ENCODE measurements at regions not wholly inside any gene's neighbourhood (a gene's known extent, or its start where the extent isn't known, plus 50 kb on each side); places are given as distances from the start of the nearest gene placed in this dataset.

DNA sequence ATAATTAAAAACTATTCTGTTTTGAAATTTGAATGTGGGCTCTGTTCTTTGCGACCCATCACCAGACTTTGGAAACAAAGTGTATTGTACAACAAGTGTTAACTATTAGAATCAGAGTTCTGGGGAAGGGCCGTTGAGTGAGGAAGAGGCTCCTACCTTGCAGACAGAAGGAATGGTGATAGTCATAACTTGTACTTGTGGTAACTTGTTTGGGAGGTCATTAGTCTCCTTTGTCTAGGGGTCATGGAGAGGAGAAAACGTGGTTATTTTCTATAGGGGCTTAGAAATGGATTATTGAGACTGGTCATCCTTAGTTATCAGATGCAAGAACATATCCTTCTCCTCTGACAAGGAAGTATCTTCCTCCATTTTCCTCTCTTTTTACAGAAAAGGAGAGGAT is 174.8 kb downstream of the BMP2 start:
- no peak overlapping the region for H3K4me3 Mint-ChIP-seq
- H3K4me1 Mint-ChIP-seq: no peaks in the 10 kb centered on the region
- H3K36me3 Mint-ChIP-seq: no peaks in the 10 kb centered on the region

DNA sequence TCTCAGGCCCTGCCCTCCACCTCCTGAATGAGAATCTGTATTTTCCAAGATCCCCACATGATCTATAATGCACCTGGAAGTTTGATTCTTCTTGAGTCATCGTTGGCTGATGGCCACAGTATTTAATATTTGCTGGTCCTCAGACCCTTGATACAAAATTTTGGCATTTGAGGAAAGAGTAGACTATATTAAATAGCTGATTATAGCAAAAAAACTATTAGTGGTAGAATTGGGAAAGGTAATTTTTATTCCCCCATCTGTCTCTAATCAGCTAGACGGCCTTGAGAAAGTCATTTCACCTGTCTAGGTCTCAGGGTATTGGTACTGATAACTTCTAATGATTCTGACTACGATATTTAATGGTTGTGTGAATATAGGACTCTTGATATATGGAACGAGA is 176.8 kb downstream of the BMP2 start:
- H3K9me3 Mint-ChIP-seq: peaks cover 0 to 2% (median 0%) of the 10 kb centered on the region in 7 donors
- H3K4me1 Mint-ChIP-seq: no peaks in the 10 kb centered on the region
- H3K4me3 Mint-ChIP-seq: no peak overlapping the region
- H3K36me3 Mint-ChIP-seq: no peaks in the 10 kb centered on the region
- ATAC-seq (ENCODE audit: low read depth in 2 of 2): no peak
- no peaks in the 10 kb centered on the region for H3K27me3 Mint-ChIP-seq
- H3K27ac Mint-ChIP-seq: no peak overlapping the region
- no peak for DNase-seq

More for the DNA sequence above, 174.8 kb downstream of the BMP2 start:
- ATAC-seq (ENCODE audit: low read depth in 2 of 2): no peak
- Mint-ChIP-seq H3K27ac (no peak overlapping the region), H3K27me3 (peaks cover 0 to 5% (median 0%) of the 10 kb centered on the region in 3 donors), H3K9me3 (peaks cover 0 to 5% (median 0%) of the 10 kb centered on the region in 7 donors)
- DNase-seq: no peak

DNA sequence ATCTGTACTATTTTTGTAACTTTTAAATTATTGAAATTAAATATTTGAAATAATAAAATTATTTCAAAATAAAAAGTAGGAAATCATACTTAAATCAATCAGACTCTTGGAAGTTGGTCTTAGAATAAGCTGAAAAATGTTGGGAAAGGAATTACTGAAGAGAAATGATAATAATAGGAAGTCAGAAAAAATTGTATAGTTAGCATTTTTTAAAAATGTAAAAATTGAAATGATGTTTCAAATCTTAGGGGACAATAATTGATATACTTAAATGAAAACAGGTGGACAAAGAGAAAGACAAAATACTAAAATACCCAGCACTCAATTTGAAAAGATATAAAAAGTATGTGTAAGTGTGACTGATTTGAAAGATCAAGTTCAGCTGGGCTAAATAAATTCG is 186.1 kb downstream of the BMP2 start:
- no peaks in the 10 kb centered on the region for H3K27me3 Mint-ChIP-seq
- DNase-seq (no peak), ATAC-seq (ENCODE audit: low read depth in 2 of 2) (no peak)
- H3K36me3 Mint-ChIP-seq: no peaks in the 10 kb centered on the region
- peak overlapping the region in 1 of 6 donors; percentile 22 for H3K27ac Mint-ChIP-seq
- no peaks in the 10 kb centered on the region for H3K4me1 Mint-ChIP-seq
- H3K4me3 Mint-ChIP-seq: no peak overlapping the region
- peaks cover 0 to 18% (median 7%) of the 10 kb centered on the region in 7 donors for H3K9me3 Mint-ChIP-seq

DNA sequence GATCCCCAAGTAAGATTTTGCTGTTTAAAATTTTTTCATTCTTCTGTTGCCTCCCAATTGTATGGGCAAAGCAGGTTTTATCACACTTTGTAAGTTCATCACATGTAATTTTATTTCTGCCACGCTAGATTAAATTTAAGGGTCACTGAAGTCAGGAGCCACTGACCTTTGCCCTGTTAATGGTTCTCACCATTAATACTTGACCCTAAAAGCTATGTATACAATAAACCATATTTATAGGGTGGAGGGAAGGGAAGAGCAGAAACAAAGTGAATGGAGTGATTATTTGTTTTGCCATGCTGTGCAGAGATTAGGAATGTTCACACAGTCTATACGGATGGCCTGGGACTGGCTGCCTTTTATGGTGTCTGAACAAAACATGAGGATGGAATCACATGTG is 186.7 kb downstream of the BMP2 start:
- H3K36me3 Mint-ChIP-seq: no peaks in the 10 kb centered on the region
- no peak for DNase-seq
- no peak overlapping the region for H3K27ac Mint-ChIP-seq
- peaks cover 0 to 18% (median 6%) of the 10 kb centered on the region in 7 donors for H3K9me3 Mint-ChIP-seq
- no peak overlapping the region for H3K4me3 Mint-ChIP-seq
- no peaks in the 10 kb centered on the region for H3K27me3 Mint-ChIP-seq
- no peak for ATAC-seq (ENCODE audit: low read depth in 2 of 2)
- H3K4me1 Mint-ChIP-seq: no peaks in the 10 kb centered on the region

DNA sequence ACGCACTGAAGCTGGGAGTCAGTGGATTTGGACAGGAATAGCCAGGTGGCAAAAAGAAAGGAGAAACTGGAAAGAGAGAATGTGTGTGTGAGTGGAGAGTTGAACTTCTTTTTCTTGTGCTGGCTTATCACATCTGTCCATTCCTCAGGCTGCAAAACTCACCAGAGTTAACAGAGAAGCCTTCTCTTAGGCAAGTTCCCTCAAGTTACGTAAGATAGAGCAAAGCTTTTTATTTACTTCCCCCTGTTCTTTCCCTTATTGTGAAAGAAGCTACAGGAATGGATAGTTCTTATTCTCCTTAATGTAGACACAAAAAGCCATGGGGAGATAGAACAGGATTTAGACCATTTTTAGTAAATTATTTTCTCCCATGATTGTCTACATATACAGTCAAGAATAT is 188.6 kb downstream of the BMP2 start:
- Mint-ChIP-seq H3K4me3 (no peak overlapping the region), H3K27me3 (no peaks in the 10 kb centered on the region), H3K27ac (no peak overlapping the region), H3K9me3 (peaks cover 0 to 10% (median 5%) of the 10 kb centered on the region in 7 donors), H3K4me1 (no peaks in the 10 kb centered on the region), H3K36me3 (no peaks in the 10 kb centered on the region)
- DNase-seq (no peak), ATAC-seq (ENCODE audit: low read depth in 2 of 2) (no peak)

DNA sequence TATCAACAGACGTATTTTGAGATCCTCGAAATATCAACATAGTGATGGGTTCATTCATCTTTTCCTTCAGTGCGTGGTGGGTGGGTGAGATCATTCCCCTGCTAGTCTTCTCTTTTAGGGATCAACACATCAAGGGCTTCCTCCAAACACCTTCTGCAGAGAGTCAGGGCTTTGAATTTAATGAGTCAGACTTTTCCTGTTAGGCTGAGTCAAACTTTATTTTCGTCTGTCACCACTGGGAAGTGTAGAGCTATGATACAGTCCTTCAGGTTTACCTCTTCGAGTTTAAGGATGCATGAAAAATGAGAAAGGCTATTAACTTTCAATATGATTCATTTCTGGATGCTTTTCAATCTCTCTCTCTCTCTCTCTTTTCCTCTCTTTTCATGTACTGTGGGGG is 189.1 kb downstream of the BMP2 start:
- DNase-seq (no peak), ATAC-seq (ENCODE audit: low read depth in 2 of 2) (no peak)
- H3K4me3 Mint-ChIP-seq: no peak overlapping the region
- no peaks in the 10 kb centered on the region for H3K27me3 Mint-ChIP-seq
- peaks cover 0 to 11% (median 5%) of the 10 kb centered on the region in 7 donors for H3K9me3 Mint-ChIP-seq
- no peak overlapping the region for H3K27ac Mint-ChIP-seq
- H3K36me3 Mint-ChIP-seq: no peaks in the 10 kb centered on the region
- H3K4me1 Mint-ChIP-seq: no peaks in the 10 kb centered on the region

DNA sequence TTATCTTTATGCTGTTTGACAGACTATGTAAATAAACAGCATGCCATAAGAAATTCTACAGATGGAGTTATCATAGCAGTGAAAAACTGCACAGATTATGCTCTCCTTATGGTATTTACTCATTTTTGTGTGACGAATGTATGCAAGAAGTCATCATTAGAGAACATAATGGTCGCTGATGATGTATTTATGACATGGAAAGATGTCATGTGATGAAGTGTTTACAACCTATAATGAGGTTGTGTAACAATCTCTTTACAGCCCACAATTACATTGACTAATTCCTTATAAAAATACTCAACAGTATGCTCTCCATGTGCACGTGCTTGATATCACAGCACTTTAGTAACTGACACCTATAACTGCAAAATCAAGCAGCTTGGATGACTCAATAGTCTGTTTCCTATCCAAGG is 192.4 kb downstream of the BMP2 start:
- H3K36me3 Mint-ChIP-seq: no peaks in the 10 kb centered on the region
- DNase-seq: no peak

DNA sequence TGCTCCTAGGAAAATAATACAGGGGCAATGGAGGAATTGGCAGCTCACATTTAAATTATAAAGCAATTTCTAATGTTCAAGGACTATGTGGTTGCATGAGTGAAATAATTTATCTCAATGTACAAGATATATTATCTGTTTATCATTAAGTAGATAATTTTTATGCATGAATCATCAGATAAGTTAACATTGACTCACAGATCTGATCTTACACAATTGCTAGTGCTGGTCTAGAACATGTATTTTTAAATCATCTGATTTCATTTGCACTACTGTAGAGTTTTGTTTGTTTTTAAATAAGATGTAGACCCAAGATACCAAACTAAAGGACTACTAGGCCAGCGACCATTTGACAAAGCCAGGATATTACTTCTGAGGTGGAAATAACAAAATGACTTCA is 199.2 kb downstream of the BMP2 start:
- no peak overlapping the region for H3K27ac Mint-ChIP-seq
- DNase-seq: no peak
- H3K4me1 Mint-ChIP-seq: no peaks in the 10 kb centered on the region
- no peaks in the 10 kb centered on the region for H3K27me3 Mint-ChIP-seq
- no peak overlapping the region for H3K4me3 Mint-ChIP-seq
- H3K36me3 Mint-ChIP-seq: no peaks in the 10 kb centered on the region
- no peak for ATAC-seq (ENCODE audit: low read depth in 2 of 2)
- H3K9me3 Mint-ChIP-seq: peaks cover 0 to 14% (median 6%) of the 10 kb centered on the region in 7 donors

More for the DNA sequence above, 192.4 kb downstream of the BMP2 start:
- no peaks in the 10 kb centered on the region for H3K27me3 Mint-ChIP-seq
- peaks cover 0 to 6% (median 4%) of the 10 kb centered on the region in 7 donors for H3K9me3 Mint-ChIP-seq
- no peak overlapping the region for H3K27ac Mint-ChIP-seq
- no peak overlapping the region for H3K4me3 Mint-ChIP-seq
- no peak for ATAC-seq (ENCODE audit: low read depth in 2 of 2)
- no peaks in the 10 kb centered on the region for H3K4me1 Mint-ChIP-seq

DNA sequence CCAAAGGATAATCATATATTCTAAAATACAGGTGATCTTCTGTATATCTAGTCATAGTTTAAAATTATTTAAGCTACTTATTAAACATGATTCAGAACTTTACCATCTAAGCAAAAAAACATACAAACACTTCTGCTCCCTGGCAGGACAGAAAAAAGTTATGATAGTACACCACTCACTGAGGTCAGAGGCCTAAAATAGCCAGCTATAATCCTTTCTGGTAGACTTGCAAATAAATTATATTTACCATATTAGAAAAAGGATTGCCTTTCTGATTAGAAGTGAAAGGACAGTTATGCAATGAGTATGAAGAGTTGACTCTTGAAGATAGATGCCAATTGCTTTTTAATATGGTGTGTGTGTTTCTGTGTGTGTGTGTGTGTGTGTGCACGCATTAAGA is 207.4 kb downstream of the BMP2 start:
- Mint-ChIP-seq H3K4me3 (no peak overlapping the region), H3K27me3 (no peaks in the 10 kb centered on the region), H3K4me1 (no peaks in the 10 kb centered on the region), H3K36me3 (no peaks in the 10 kb centered on the region), H3K9me3 (peaks cover 0 to 11% (median 4%) of the 10 kb centered on the region in 7 donors), H3K27ac (no peak overlapping the region)
- no peak for DNase-seq
- no peak for ATAC-seq (ENCODE audit: low read depth in 2 of 2)

DNA sequence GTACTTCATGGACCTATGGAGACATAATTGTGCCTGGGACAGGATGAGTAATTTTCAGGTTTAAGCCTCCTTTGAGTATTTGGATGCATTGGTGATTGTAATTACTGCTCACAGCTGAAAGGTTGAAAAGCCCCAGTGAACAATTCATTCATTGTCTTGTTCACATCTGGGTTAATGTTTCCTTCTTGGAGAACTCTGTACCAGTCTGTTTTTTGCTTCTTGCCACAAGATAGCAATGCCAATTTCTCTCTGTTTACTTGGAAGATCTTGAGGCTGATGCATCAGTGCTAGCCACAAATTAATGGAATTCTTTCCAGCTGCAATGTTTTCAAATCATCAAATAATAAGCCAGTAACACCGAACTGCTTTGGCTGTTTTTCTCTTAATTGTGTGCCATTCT is 207.8 kb downstream of the BMP2 start:
- Mint-ChIP-seq H3K36me3 (no peaks in the 10 kb centered on the region), H3K27me3 (no peaks in the 10 kb centered on the region), H3K4me3 (no peak overlapping the region), H3K27ac (no peak overlapping the region), H3K9me3 (peaks cover 0 to 11% (median 4%) of the 10 kb centered on the region in 7 donors), H3K4me1 (no peaks in the 10 kb centered on the region)
- DNase-seq (no peak), ATAC-seq (ENCODE audit: low read depth in 2 of 2) (no peak)

DNA sequence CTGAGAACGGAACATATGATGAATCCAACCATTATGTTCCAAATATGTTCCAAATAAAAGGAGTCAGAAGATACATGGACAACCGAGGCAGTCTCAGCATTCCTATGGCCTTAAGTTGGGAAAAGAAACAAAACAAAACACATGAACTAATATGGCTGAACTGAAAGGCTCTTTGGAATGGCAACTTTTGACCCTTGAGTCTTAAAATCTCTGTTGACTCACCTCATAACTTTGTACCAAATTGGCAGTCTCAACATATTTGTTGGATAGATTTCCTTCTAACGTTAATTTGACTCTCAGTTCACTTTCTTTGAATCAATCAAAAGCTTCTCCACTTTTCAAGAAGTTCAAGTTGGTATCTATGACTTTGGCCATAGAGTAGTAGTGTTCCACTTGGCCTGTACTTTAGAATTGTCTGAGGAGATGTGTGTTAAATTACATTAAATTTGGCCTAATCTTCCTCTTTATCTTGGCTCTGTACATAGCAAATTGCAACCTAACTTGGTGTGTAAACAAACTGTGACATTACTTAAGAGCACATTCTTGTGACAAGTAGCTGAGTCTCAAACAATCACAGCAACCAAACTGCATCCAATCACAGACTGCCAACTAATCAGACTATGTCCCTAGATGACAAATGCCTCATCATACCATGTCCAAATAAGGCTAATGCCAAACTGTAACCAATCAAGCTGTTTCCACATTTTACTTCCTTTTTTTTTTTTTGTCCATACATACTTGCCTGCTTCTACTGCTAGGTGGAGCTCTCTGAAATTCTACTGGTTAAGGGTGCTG is 208.8 kb downstream of the BMP2 start:
- ATAC-seq (ENCODE audit: low read depth in 2 of 2): no peak
- H3K9me3 Mint-ChIP-seq: peaks cover 0 to 11% (median 4%) of the 10 kb centered on the region in 7 donors
- no peak overlapping the region for H3K4me3 Mint-ChIP-seq
- no peak overlapping the region for H3K27ac Mint-ChIP-seq
- no peaks in the 10 kb centered on the region for H3K4me1 Mint-ChIP-seq
- H3K36me3 Mint-ChIP-seq: no peaks in the 10 kb centered on the region
- H3K27me3 Mint-ChIP-seq: no peaks in the 10 kb centered on the region
- no peak for DNase-seq

DNA sequence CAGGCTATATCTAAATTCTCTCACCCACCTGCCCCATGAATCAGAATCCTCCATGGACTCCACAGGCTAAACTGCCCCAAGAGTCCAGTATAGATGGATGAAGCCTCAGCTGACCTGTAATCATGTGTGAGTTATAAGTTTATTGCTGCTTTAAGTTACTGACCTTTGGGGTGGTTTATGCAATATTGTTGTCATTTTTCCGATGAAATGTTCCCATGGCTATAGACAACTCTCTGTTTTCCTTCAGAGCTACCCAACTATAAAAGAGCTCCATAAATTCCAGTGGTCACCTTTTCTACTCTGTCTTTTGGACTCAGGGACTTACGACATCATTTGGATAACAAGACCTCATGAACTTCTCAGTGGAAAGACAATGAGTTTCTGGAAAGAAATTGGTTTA is 212.1 kb downstream of the BMP2 start:
- no peak overlapping the region for H3K4me3 Mint-ChIP-seq
- H3K9me3 Mint-ChIP-seq: peaks cover under 1 to 11% (median 4%) of the 10 kb centered on the region in 7 donors
- no peaks in the 10 kb centered on the region for H3K4me1 Mint-ChIP-seq
- DNase-seq (no peak), ATAC-seq (ENCODE audit: low read depth in 2 of 2) (no peak)
- H3K27me3 Mint-ChIP-seq: no peaks in the 10 kb centered on the region
- no peaks in the 10 kb centered on the region for H3K36me3 Mint-ChIP-seq
- no peak overlapping the region for H3K27ac Mint-ChIP-seq

DNA sequence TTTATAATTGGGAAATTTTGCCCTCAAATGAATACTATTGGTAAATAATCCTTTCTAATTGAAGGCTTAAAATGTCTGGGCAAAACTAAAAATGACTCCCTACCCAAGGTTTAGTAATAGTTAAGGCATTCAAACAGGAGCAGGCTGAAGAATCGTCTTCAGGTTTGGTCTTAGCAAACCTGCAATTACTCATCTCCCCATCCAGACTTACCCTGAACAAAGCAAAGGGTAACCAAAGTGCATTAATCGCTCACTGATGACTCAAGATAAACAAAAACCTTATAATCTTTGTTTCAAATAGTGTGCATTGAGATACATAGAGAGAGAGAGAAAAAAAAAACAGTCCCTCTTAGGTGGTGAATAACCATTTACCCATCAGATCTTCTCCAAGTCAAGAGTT is 225.5 kb downstream of the BMP2 start:
- H3K36me3 Mint-ChIP-seq: no peaks in the 10 kb centered on the region
- no peak for DNase-seq
- peaks cover 3 to 15% (median 7%) of the 10 kb centered on the region in 7 donors for H3K9me3 Mint-ChIP-seq
- H3K27ac Mint-ChIP-seq: no peak overlapping the region
- ATAC-seq (ENCODE audit: low read depth in 2 of 2): no peak
- H3K4me1 Mint-ChIP-seq: no peaks in the 10 kb centered on the region
- no peak overlapping the region for H3K4me3 Mint-ChIP-seq
- H3K27me3 Mint-ChIP-seq: no peaks in the 10 kb centered on the region

DNA sequence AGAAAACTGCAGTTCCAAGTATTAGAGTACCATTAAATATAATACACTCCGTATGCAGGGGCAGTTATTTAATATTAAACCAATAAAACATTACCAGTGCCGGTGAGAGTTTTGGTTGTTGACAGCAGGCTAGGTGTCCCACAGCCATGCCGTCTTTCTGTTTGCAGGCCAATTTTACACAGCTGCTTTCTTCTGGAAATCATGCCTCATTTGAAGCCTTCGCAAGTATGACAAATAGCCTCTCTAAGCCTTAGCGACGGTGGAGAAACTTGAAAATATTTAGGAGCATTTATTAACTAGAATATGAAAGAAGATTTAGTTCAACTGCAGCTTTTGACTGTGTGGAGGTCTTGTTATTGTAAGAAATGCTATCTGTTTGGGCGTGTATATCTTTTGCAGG is 226.0 kb downstream of the BMP2 start:
- Mint-ChIP-seq H3K4me3 (no peak overlapping the region), H3K27ac (no peak overlapping the region), H3K9me3 (peaks cover 3 to 15% (median 7%) of the 10 kb centered on the region in 7 donors), H3K4me1 (no peaks in the 10 kb centered on the region), H3K36me3 (no peaks in the 10 kb centered on the region), H3K27me3 (no peaks in the 10 kb centered on the region)
- DNase-seq (no peak), ATAC-seq (ENCODE audit: low read depth in 2 of 2) (no peak)

Data from naive B cell (primary cell).